HEK293 (cell line): ENCODE measurements at regions not wholly inside any gene's neighbourhood (a gene's known extent, or its start where the extent isn't known, plus 50 kb on each side); places are given as distances from the start of the nearest gene placed in this dataset.

Source experiments
- CTCF ChIA-PET: fragments of 350-600 bp; formaldehyde crosslinking; extraction: SDS; loops from one replicate; lab custom pipeline; 2021; ENCODE audit warnings: antibody characterized with exemption; lab: Yijun Ruan, JAX
- POLR2A ChIA-PET: fragments of 300-600 bp; formaldehyde crosslinking; extraction: SDS; loops from one replicate; lab custom pipeline; 2020; ENCODE audit warnings: antibody characterized with exemption, inconsistent platforms; lab: Yijun Ruan, JAX
- H3K27ac ChIP-seq: fragments of 200-500 bp; sonication (Bioruptor generic); 2 replicates; pipeline ENCODE4 v1.5.1; 2014; ENCODE audit warnings: low read depth, low read length, control low read depth, inconsistent platforms; ENCODE audit errors: extremely low read depth
- H3K36me3 ChIP-seq, 2 experiments: fragments of 200-500 bp in 1 of 2; sonication (Bioruptor generic) in 1 of 2; 1 replicate in 1 of 2; 2 replicates in 1 of 2; pipeline ENCODE4 v1.5.1; 2014 to 2017; ENCODE audit warnings: inconsistent platforms in 2 of 2, low read length in 2 of 2; ENCODE audit not compliant: control insufficient read depth in 2 of 2, insufficient read depth in 1 of 2
- H3K4me1 ChIP-seq: fragments of 200-500 bp; sonication (Bioruptor generic); 2 replicates; pipeline ENCODE4 v1.5.1; 2014; ENCODE audit warnings: mild to moderate bottlenecking, low read length, inconsistent platforms; ENCODE audit not compliant: control insufficient read depth, insufficient read depth
- H3K4me3 ChIP-seq: 2 replicates; pipeline ENCODE4 v1.5.1; 2011; ENCODE audit warnings: low read depth, mild to moderate bottlenecking, control low read depth, low read length, moderate library complexity
- H3K9me3 ChIP-seq: fragments of 200-500 bp; sonication (Bioruptor generic); 2 replicates; pipeline ENCODE4 v1.5.1; 2014; ENCODE audit warnings: low read depth, low read length, inconsistent platforms; ENCODE audit not compliant: control insufficient read depth, insufficient read depth
- ATF2 ChIP-seq: fragments of 450-650 bp; formaldehyde crosslinking; IDR thresholded peaks from 2 replicates; pipeline ENCODE4 v1.5.1; 2016; ENCODE audit warnings: missing biosample characterization, missing genetic modification characterization, low read depth
- EGR2 ChIP-seq: fragments of 450-650 bp; formaldehyde crosslinking; IDR thresholded peaks from 2 replicates; pipeline ENCODE4 v1.5.1; 2016; ENCODE audit warnings: low read depth, missing biosample characterization, missing genetic modification characterization
- GLI4 ChIP-seq: fragments of 450-650 bp; formaldehyde crosslinking; IDR thresholded peaks from 2 replicates; pipeline ENCODE4 v1.5.1; 2016; ENCODE audit warnings: missing biosample characterization, missing genetic modification characterization
- ZBTB1 ChIP-seq: fragments of 450-650 bp; formaldehyde crosslinking; IDR thresholded peaks from 2 replicates; pipeline ENCODE4 v1.5.1; 2016; ENCODE audit warnings: missing biosample characterization, missing genetic modification characterization
- ZBTB17 ChIP-seq: fragments of 450-650 bp; formaldehyde crosslinking; IDR thresholded peaks from 2 replicates; pipeline ENCODE4 v1.5.1; 2016; ENCODE audit warnings: missing biosample characterization, missing genetic modification characterization
- ZBTB48 ChIP-seq: fragments of 450-650 bp; formaldehyde crosslinking; IDR thresholded peaks from 2 replicates; pipeline ENCODE4 v1.5.1; 2016; ENCODE audit warnings: missing biosample characterization, missing genetic modification characterization
- ZFHX2 ChIP-seq: fragments of 450-650 bp; formaldehyde crosslinking; conservative IDR thresholded peaks from 2 replicates; pipeline ENCODE4 v1.5.1; 2016; ENCODE audit warnings: missing biosample characterization, missing genetic modification characterization
- ZNF10 ChIP-seq: fragments of 450-650 bp; formaldehyde crosslinking; IDR thresholded peaks from 2 replicates; pipeline ENCODE4 v1.5.1; 2017; ENCODE audit warnings: missing biosample characterization, missing genetic modification characterization
- ZNF155 ChIP-seq: fragments of 450-650 bp; formaldehyde crosslinking; IDR thresholded peaks from 2 replicates; pipeline ENCODE4 v1.5.1; 2016; ENCODE audit warnings: missing biosample characterization, missing genetic modification characterization
- ZNF157 ChIP-seq: fragments of 450-650 bp; formaldehyde crosslinking; IDR thresholded peaks from 2 replicates; pipeline ENCODE4 v1.5.1; 2016; ENCODE audit warnings: missing biosample characterization, missing genetic modification characterization
- ZNF169 ChIP-seq: fragments of 450-650 bp; formaldehyde crosslinking; IDR thresholded peaks from 2 replicates; pipeline ENCODE4 v1.5.1; 2016; ENCODE audit warnings: missing biosample characterization, missing genetic modification characterization
- ZNF19 ChIP-seq: fragments of 450-650 bp; formaldehyde crosslinking; IDR thresholded peaks from 2 replicates; pipeline ENCODE4; 2016; ENCODE audit warnings: missing biosample characterization, missing genetic modification characterization, low read depth
- ZNF223 ChIP-seq: fragments of 450-650 bp; formaldehyde crosslinking; IDR thresholded peaks from 2 replicates; pipeline ENCODE4 v1.5.1; 2016; ENCODE audit warnings: missing biosample characterization, missing genetic modification characterization
- ZNF280C ChIP-seq: fragments of 450-650 bp; formaldehyde crosslinking; IDR thresholded peaks from 2 replicates; pipeline ENCODE4 v1.5.1; 2016; ENCODE audit warnings: missing biosample characterization, missing genetic modification characterization
- ZNF518A ChIP-seq: fragments of 450-650 bp; formaldehyde crosslinking; conservative IDR thresholded peaks from 2 replicates; pipeline ENCODE4 v1.5.1; 2016; ENCODE audit warnings: low read depth, missing biosample characterization, missing genetic modification characterization
- ZNF544 ChIP-seq: fragments of 450-650 bp; formaldehyde crosslinking; IDR thresholded peaks from 2 replicates; pipeline ENCODE4 v1.5.0; 2017; ENCODE audit warnings: missing biosample characterization, missing genetic modification characterization
- ZNF585B ChIP-seq: fragments of 450-650 bp; formaldehyde crosslinking; IDR thresholded peaks from 2 replicates; pipeline ENCODE4 v1.5.1; 2016; ENCODE audit warnings: missing biosample characterization, missing genetic modification characterization
- ZNF610 ChIP-seq: fragments of 450-650 bp; formaldehyde crosslinking; IDR thresholded peaks from 2 replicates; pipeline ENCODE4 v1.5.1; 2016; ENCODE audit warnings: missing biosample characterization, missing genetic modification characterization, borderline replicate concordance
- ZNF692 ChIP-seq: fragments of 450-650 bp; formaldehyde crosslinking; IDR thresholded peaks from 2 replicates; pipeline ENCODE4 v1.5.1; 2016; ENCODE audit warnings: missing biosample characterization, missing genetic modification characterization
- ZNF768 ChIP-seq: fragments of 450-650 bp; formaldehyde crosslinking; IDR thresholded peaks from 2 replicates; pipeline ENCODE4 v1.5.1; 2018; ENCODE audit warnings: missing biosample characterization, mild to moderate bottlenecking, missing genetic modification characterization
- ZNF843 ChIP-seq: fragments of 450-650 bp; formaldehyde crosslinking; IDR thresholded peaks from 2 replicates; pipeline ENCODE4 v1.5.1; 2016; ENCODE audit warnings: missing biosample characterization, missing genetic modification characterization

GRCh38 chr1:177824508-177824982, 145.3 kb downstream of the SEC16B start:
- no peak overlapping the region for H3K4me3 ChIP-seq
- no peak overlapping the region for H3K27ac ChIP-seq
- TF ChIP-seq ZNF10 (tag by site-specific recombination) (no peak), ZBTB48 (tag by site-specific recombination) (no peak), ZFHX2 (tag by site-specific recombination) (no peak), GLI4 (tag by site-specific recombination) (no peak), ZNF19 (tag by site-specific recombination) (no peak), ZNF518A (tag by site-specific recombination) (no peak), ZNF544 (no peak)
- CTCF ChIA-PET, result interaction anchor here (1.9 kb wide), 1 partner anchor 121 kb away, joined by 5 read pairs; no protein-coding TSS in a partner anchor
- no peaks in the 10 kb centered on the region for H3K9me3 ChIP-seq
- H3K36me3 ChIP-seq, result no peaks in the 10 kb centered on the region
- no peaks in the 10 kb centered on the region for H3K4me1 ChIP-seq
- POLR2A ChIA-PET, result no interaction called here

GRCh38 chr1:177820213-177820612, 149.6 kb downstream of the SEC16B start:
- H3K4me3 ChIP-seq, result no peak overlapping the region
- ChIA-PET POLR2A (no interaction called here), CTCF (no interaction called here)
- no peaks in the 10 kb centered on the region for H3K4me1 ChIP-seq
- H3K36me3 ChIP-seq, result no peaks in the 10 kb centered on the region
- no peaks in the 10 kb centered on the region for H3K9me3 ChIP-seq
- no peak overlapping the region for H3K27ac ChIP-seq
- TF ChIP-seq ZBTB1 (tag by site-specific recombination) (no peak), ZNF518A (tag by site-specific recombination) (no peak), ZNF768 (tag by site-specific recombination) (no peak), ZNF280C (no peak), ZNF692 (tag by site-specific recombination) (no peak), ZNF223 (no peak), ZNF585B (tag by site-specific recombination) (no peak), ZNF157 (tag by site-specific recombination) (no peak), ZNF169 (tag by site-specific recombination) (no peak), ATF2 (tag by site-specific recombination) (no peak), ZNF843 (tag by site-specific recombination) (no peak), EGR2 (tag by site-specific recombination) (no peak), ZBTB17 (no peak), ZNF610 (tag by site-specific recombination) (no peak), ZNF155 (tag by site-specific recombination) (no peak)
